ENCODE measurements at regions not wholly inside any gene's neighbourhood (a gene's known extent, or its start where the extent isn't known, plus 50 kb on each side); places are given as distances from the start of the nearest gene placed in this dataset.

DNA sequence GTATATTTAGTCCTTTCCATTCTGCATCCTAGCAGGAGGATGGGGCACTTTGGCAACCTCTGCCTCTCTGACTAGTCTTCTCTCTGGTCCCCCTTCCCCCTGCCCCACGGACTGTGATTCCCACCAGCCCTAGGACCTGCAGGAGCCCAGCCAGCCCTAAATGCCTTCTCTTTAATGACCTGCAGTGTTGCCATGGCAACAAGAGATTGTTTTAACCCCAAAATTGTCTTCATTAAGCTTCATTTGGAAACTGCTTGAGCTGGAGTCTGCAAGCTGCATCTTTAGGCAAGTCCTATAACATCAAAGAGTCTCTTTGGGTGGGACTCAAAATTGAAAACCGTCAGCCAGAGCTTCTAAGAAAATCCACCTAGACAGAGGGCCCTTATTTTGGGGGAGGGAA, 59.7 kb upstream of the ANKRD34C start:
- BruUV-seq (replicated peaks): no TSS peak
- TF ChIP-seq RFX1 (IDR thresholded peaks at IDR 0.05) (peak; percentile 79), KDM2B (CRISPR knock-in tag; IDR thresholded peaks at IDR 0.05) (no peak)
- CTCF ChIA-PET (ENCODE audit: low intra/inter-chr PET ratio): no interaction called here
- no peaks in the 10 kb centered on the region for H3K9me3 ChIP-seq (replicated peaks; ENCODE audit: control insufficient read depth, insufficient read depth, low read depth, low read length)
- H4K20me1 ChIP-seq (replicated peaks; ENCODE audit: control insufficient read depth, insufficient read depth, low read length): no peaks in the 10 kb centered on the region
- POLR2A ChIA-PET: interaction anchor here (0.7 kb wide), 1 partner anchor 9 kb away, joined by 3 read pairs; no protein-coding TSS in a partner anchor
- H3K79me2 ChIP-seq (ENCODE audit: control insufficient read depth, insufficient read depth, low read length): no peaks in the 10 kb centered on the region
- no peak overlapping the region for H3K27ac ChIP-seq (ENCODE audit: extremely low read depth, low read depth, low read length)
- H3K36me3 ChIP-seq (ENCODE audit: control insufficient read depth, insufficient read depth, low read length): no peaks in the 10 kb centered on the region
- intact Hi-C loops (cut with micrococcal nuclease) (no loop called here), in situ Hi-C loops (cut with MboI) (no loop called here)
- DNase-seq (ENCODE audit: extremely low read depth in 1 of 4, low spot score in 3 of 4) (no peak), ATAC-seq (no peak), FAIRE-seq (no peak)
- no peaks in the 10 kb centered on the region; a peak in 1 of 5 replicates for H3K27me3 ChIP-seq (ENCODE audit: control insufficient read depth in 2 of 2, insufficient read depth in 2 of 2, low read length in 2 of 2)
- no peak overlapping the region for H3K4me2 ChIP-seq (ENCODE audit: insufficient read depth, low read length)
- no peak overlapping the region for H3K4me3 ChIP-seq
- H3K9ac ChIP-seq (ENCODE audit: insufficient read depth in 1 of 2, low read depth in 2 of 2, low read length in 2 of 2): no peak overlapping the region
- H3K9me1 ChIP-seq (ENCODE audit: control insufficient read depth, insufficient read depth, low read length): no peaks in the 10 kb centered on the region
- 0% methylated on average over 2 of the region's 2 CpGs for WGBS (ENCODE audit: insufficient coverage, low coverage, missing lambda C conversion rate)
- no peak overlapping the region for H2AFZ ChIP-seq (ENCODE audit: low read depth, low read length)
- no peaks in the 10 kb centered on the region for H3K4me1 ChIP-seq (replicated peaks in 1 of 2; ENCODE audit: control insufficient read depth in 2 of 2, insufficient read depth in 2 of 2, low read length in 2 of 2)

- no peak for FAIRE-seq
- in situ Hi-C loops (cut with MboI): no loop called here
- WGBS (ENCODE audit: insufficient coverage, low coverage, missing lambda C conversion rate): 0% methylated on average over 2 of the region's 2 CpGs
- no peak for TF ChIP-seq UBTF (IDR thresholded peaks at IDR 0.05; ENCODE audit: borderline replicate concordance in 1 of 2, low read depth in 2 of 2, low read length in 2 of 2)
- TF ChIP-seq ZFP30 (CRISPR knock-in tag; IDR thresholded peaks at IDR 0.05; ENCODE audit: borderline replicate concordance): no peak
- TF ChIP-seq GABPA (tag; conservative IDR thresholded peaks at IDR 0.05; ENCODE audit: low read depth): no peak
- no peak for TF ChIP-seq ILF3 (IDR thresholded peaks at IDR 0.05; ENCODE audit: borderline replicate concordance)
- TF ChIP-seq TOE1 (IDR thresholded peaks at IDR 0.05; ENCODE audit: borderline replicate concordance): no peak
- no peak for TF ChIP-seq TOE1 (CRISPR knock-in tag; IDR thresholded peaks at IDR 0.05; ENCODE audit: borderline replicate concordance, low read depth)
- TF ChIP-seq, protein P1, sequence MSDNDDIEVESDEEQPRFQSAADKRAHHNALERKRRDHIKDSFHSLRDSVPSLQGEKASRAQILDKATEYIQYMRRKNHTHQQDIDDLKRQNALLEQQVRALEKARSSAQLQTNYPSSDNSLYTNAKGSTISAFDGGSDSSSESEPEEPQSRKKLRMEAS (CRISPR knock-in tag; IDR thresholded peaks at IDR 0.05): no peak
- TF ChIP-seq MIER1 (IDR thresholded peaks at IDR 0.05; ENCODE audit: low read depth): no peak
- TF ChIP-seq DDX20 (tag; IDR thresholded peaks at IDR 0.05; ENCODE audit: low read depth): no peak
- TF ChIP-seq SMAD1 (IDR thresholded peaks at IDR 0.05; ENCODE audit: low read depth, low read length, partially characterized antibody): no peak
These were observed 60.8 kb upstream of the ANKRD34C start for GRCh38 chr15:79221696-79222095.

More at GRCh38 chr15:79221696-79222095, 60.8 kb upstream of the ANKRD34C start:
- no TSS peak for BruUV-seq (replicated peaks)
- Histone ChIP-seq H3K27ac (ENCODE audit: extremely low read depth, low read depth, low read length) (no peak overlapping the region), H3K9me1 (ENCODE audit: control insufficient read depth, insufficient read depth, low read length) (no peaks in the 10 kb centered on the region), H3K36me3 (ENCODE audit: control insufficient read depth, insufficient read depth, low read length) (no peaks in the 10 kb centered on the region), H3K4me1 (replicated peaks in 1 of 2; ENCODE audit: control insufficient read depth in 2 of 2, insufficient read depth in 2 of 2, low read length in 2 of 2) (no peaks in the 10 kb centered on the region), H3K9ac (ENCODE audit: insufficient read depth in 1 of 2, low read depth in 2 of 2, low read length in 2 of 2) (no peak overlapping the region), H3K4me2 (ENCODE audit: insufficient read depth, low read length) (no peak overlapping the region), H3K27me3 (ENCODE audit: control insufficient read depth in 2 of 2, insufficient read depth in 2 of 2, low read length in 2 of 2) (no peaks in the 10 kb centered on the region; a peak in 1 of 5 replicates), H3K9me3 (replicated peaks; ENCODE audit: control insufficient read depth, insufficient read depth, low read depth, low read length) (no peaks in the 10 kb centered on the region), H3K4me3 (no peak overlapping the region), H2AFZ (ENCODE audit: low read depth, low read length) (no peak overlapping the region), H4K20me1 (replicated peaks; ENCODE audit: control insufficient read depth, insufficient read depth, low read length) (no peaks in the 10 kb centered on the region), H3K79me2 (ENCODE audit: control insufficient read depth, insufficient read depth, low read length) (no peaks in the 10 kb centered on the region)
- DNase-seq (ENCODE audit: extremely low read depth in 1 of 4, low spot score in 3 of 4) (no peak), ATAC-seq (no peak)
- intact Hi-C loops (cut with micrococcal nuclease): no loop called here
- POLR2A ChIA-PET: interaction anchor here (0.6 to 0.9 kb wide), 2 partner anchors 44 to 1537 kb away, joined by 3 read pairs; no protein-coding TSS in a partner anchor
- CTCF ChIA-PET (ENCODE audit: low intra/inter-chr PET ratio): no interaction called here
